Erythroblast (primary cell): ENCODE measurements at regions not wholly inside any gene's neighbourhood (a gene's known extent, or its start where the extent isn't known, plus 50 kb on each side); places are given as distances from the start of the nearest gene placed in this dataset.

Experiments
- GATA1 ChIP-seq: IDR thresholded peaks from 2 replicates; pipeline ENCODE4 v1.6.1; 2011; ENCODE audit warnings: low read depth, mild to moderate bottlenecking, control low read depth, low read length, moderate library complexity
- POLR2A ChIP-seq: IDR thresholded peaks from 2 replicates; pipeline ENCODE4 v1.6.1; 2011; ENCODE audit warnings: mild to moderate bottlenecking, low read length

DNA sequence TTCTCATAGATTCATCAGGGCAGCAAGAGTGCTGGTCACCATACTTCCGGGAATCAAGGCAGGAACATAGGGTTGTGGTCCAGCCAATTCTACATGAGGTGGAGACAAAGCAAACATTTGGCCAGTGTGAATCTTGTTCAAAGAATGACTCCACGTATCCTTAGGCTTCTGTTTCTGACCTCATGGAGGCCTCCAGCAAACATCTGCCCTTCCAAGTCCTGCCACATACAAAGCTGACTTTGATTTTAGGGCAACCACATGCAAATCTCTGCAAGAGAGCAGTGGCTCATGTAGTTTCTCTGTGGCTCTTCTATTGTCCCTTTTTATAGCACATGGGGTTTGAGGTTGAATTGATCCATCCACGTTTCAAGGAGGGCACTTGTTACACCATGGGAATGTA, 132.1 kb upstream of the MMADHC start:
- TF ChIP-seq POLR2A (no peak), GATA1 (no peak)
